Fibroblast of lung (primary cell): ENCODE measurements at regions not wholly inside any gene's neighbourhood (a gene's known extent, or its start where the extent isn't known, plus 50 kb on each side); places are given as distances from the start of the nearest gene placed in this dataset.

ENCODE experiments used
- CTCF ChIP-seq, 2 donors: IDR thresholded peaks in 1 of 2; conservative IDR thresholded peaks in 1 of 2; 1 replicate in 1 of 2; 2 replicates in 1 of 2; pipeline ENCODE4 v1.5.1; 2011 to 2012; ENCODE audit warnings: low read length in 2 of 2, control low read depth in 1 of 2, inconsistent platforms in 1 of 2, low read depth in 1 of 2, mild to moderate bottlenecking in 1 of 2
- EZH2 ChIP-seq: IDR thresholded peaks from 2 replicates; pipeline ENCODE4 v1.5.1; 2012; ENCODE audit warnings: low read length, control low read depth, mild to moderate bottlenecking; ENCODE audit errors: missing control alignments

- TF ChIP-seq EZH2 = no peak
- no peak for TF ChIP-seq CTCF (conservative IDR thresholded peaks at IDR 0.05 in 1 of 2, IDR thresholded peaks at IDR 0.05 in 1 of 2; ENCODE audit: low read depth in 1 of 2, low read length in 2 of 2)
Observed at GRCh38 chr3:148102156-148102555, 595.5 kb upstream of the AGTR1 start.
